ENCODE measurements at regions not wholly inside any gene's neighbourhood (a gene's known extent, or its start where the extent isn't known, plus 50 kb on each side); places are given as distances from the start of the nearest gene placed in this dataset.

GRCh38 chr12:13563743-13564125 is 367.2 kb downstream of the EMP1 start (continued):
- TF ChIP-seq ZBTB33 (IDR thresholded peaks at IDR 0.05; ENCODE audit: borderline replicate concordance, low read depth) (no peak), FOSL2 (IDR thresholded peaks at IDR 0.05; ENCODE audit: borderline replicate concordance, low read depth) (no peak), MEF2A (IDR thresholded peaks at IDR 0.05; ENCODE audit: borderline replicate concordance, low read depth) (no peak), EZH2phosphoT487 (IDR thresholded peaks at IDR 0.05; ENCODE audit: borderline replicate concordance, low read depth) (no peak), TCF12 (IDR thresholded peaks at IDR 0.05) (no peak), POLR2AphosphoS5 (IDR thresholded peaks at IDR 0.05; ENCODE audit: low read depth, low read length) (no peak), SIN3A (IDR thresholded peaks at IDR 0.05; ENCODE audit: borderline replicate concordance, low read depth, low read length) (no peak)

DNA sequence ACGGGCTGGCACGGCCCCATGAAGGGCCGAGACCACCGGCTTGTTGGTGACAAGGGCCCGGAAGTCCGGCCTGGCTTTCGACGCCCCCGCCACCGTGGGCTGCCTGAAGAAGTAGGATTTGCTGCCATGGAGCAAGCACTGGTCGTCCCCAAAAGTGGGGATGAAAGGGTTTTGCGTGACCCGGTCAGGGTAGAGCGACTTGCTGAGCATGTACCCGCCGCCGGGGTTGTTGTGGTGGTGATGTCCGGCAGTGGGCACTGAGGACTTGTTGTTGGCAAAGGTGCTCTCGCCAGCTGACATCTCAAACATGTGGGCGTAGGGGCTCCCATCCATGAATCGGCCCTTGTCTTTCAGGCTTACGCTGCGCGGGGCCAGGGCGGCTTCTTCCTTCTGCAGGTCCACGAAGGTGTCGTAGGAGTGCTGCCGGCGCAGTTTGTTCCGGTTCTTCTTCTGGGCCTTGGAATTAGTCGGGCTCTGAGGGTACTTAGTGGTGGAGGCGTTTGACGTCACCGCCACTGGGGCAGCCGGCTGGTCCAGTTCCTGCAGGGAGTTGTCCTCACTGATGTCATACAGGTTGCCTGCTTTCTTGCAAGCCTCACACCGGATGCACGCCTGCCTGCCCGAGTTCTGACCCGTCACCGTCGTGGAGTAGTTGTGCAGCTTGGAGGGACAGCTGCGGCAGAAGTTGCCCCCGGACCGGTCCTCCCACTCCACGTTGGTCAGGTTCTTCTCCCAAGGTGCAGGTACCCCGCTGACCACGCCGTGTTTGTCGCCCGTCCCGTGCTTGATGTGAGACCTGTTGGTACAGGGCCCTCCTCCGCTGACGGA is 366.6 kb downstream of the EMP1 start:
- WGBS (ENCODE audit: low lambda C conversion rate) = 83% methylated on average over 33 of the region's 53 CpGs
- Histone ChIP-seq H3K9me3 (no peaks in the 10 kb centered on the region), H3K9me2 (no peaks in the 10 kb centered on the region), H3K4me1 (ENCODE audit: control insufficient read depth in 1 of 2, insufficient read depth in 2 of 2, low read depth in 1 of 2, low read length in 1 of 2) (no peaks in the 10 kb centered on the region), H3K36me3 (replicated peaks in 1 of 2; ENCODE audit: control insufficient read depth in 1 of 2, insufficient read depth in 2 of 2, low read length in 1 of 2) (no peaks in the 10 kb centered on the region), H3F3A (replicated peaks; ENCODE audit: insufficient read depth) (no peaks in the 10 kb centered on the region), H3K9ac (no peak overlapping the region), H3K4me3 (ENCODE audit: low read depth in 2 of 2, low read length in 1 of 2) (no peak overlapping the region), H3K79me2 (ENCODE audit: insufficient read depth) (no peaks in the 10 kb centered on the region), H4K20me1 (ENCODE audit: insufficient read depth) (no peaks in the 10 kb centered on the region), H3K4me2 (no peak overlapping the region), H3K27me3 (ENCODE audit: insufficient read depth) (no peaks in the 10 kb centered on the region), H2AFZ (ENCODE audit: low read depth) (no peak overlapping the region), H3K27ac (ENCODE audit: low read depth in 2 of 2, low read length in 1 of 2) (no peak overlapping the region)
- no peak for DNase-seq
- POLR2A ChIA-PET = no interaction called here
- TF ChIP-seq FOXM1 (IDR thresholded peaks at IDR 0.05; ENCODE audit: low read depth) = no peak
- CTCF ChIA-PET = no interaction called here

DNA sequence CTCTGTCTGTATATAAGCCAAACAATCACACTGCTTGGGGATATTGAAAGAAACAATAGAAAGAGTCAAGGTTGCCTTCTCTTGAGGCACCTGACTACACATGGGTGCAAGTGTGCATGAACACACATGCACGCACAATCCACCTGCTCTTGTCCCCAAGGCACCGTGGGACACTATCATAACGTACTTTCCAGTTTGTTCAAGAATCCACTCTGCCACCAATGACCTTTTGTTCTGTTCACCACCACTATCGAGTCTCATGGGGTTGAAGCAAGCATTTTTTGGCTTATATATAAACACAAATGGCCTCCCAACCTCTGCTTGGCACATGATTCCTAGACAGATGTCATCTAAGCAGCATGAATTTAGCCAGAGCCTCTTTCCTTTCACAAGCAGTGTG is 365.4 kb downstream of the EMP1 start:
- no peaks in the 10 kb centered on the region for H3K9me3 ChIP-seq
- H3K27me3 ChIP-seq (ENCODE audit: insufficient read depth) = no peaks in the 10 kb centered on the region
- no peaks in the 10 kb centered on the region for H3F3A ChIP-seq (replicated peaks; ENCODE audit: insufficient read depth)
- no peaks in the 10 kb centered on the region for H3K36me3 ChIP-seq (replicated peaks in 1 of 2; ENCODE audit: control insufficient read depth in 1 of 2, insufficient read depth in 2 of 2, low read length in 1 of 2)
- no peak overlapping the region for H3K4me2 ChIP-seq
- ChIA-PET CTCF (no interaction called here), POLR2A (no interaction called here)
- no peaks in the 10 kb centered on the region for H3K9me2 ChIP-seq
- no peak overlapping the region for H2AFZ ChIP-seq (ENCODE audit: low read depth)
- H4K20me1 ChIP-seq (ENCODE audit: insufficient read depth) = no peaks in the 10 kb centered on the region
- no peak overlapping the region for H3K4me3 ChIP-seq (ENCODE audit: low read depth in 2 of 2, low read length in 1 of 2)
- 7% methylated on average over 4 of the region's 4 CpGs for WGBS (ENCODE audit: low lambda C conversion rate)
- no peaks in the 10 kb centered on the region for H3K79me2 ChIP-seq (ENCODE audit: insufficient read depth)
- no peak for TF ChIP-seq TCF12 (IDR thresholded peaks at IDR 0.05)
- TF ChIP-seq POLR2AphosphoS5 (IDR thresholded peaks at IDR 0.05; ENCODE audit: low read depth, low read length) = no peak
- TF ChIP-seq, protein P1, sequence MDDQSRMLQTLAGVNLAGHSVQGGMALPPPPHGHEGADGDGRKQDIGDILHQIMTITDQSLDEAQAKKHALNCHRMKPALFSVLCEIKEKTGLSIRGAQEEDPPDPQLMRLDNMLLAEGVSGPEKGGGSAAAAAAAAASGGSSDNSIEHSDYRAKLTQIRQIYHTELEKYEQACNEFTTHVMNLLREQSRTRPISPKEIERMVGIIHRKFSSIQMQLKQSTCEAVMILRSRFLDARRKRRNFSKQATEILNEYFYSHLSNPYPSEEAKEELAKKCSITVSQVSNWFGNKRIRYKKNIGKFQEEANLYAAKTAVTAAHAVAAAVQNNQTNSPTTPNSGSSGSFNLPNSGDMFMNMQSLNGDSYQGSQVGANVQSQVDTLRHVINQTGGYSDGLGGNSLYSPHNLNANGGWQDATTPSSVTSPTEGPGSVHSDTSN (IDR thresholded peaks at IDR 0.05) = no peak
- TF ChIP-seq, protein P2, sequence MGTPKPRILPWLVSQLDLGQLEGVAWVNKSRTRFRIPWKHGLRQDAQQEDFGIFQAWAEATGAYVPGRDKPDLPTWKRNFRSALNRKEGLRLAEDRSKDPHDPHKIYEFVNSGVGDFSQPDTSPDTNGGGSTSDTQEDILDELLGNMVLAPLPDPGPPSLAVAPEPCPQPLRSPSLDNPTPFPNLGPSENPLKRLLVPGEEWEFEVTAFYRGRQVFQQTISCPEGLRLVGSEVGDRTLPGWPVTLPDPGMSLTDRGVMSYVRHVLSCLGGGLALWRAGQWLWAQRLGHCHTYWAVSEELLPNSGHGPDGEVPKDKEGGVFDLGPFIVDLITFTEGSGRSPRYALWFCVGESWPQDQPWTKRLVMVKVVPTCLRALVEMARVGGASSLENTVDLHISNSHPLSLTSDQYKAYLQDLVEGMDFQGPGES (IDR thresholded peaks at IDR 0.05; ENCODE audit: low read depth, low read length) = no peak
- TF ChIP-seq ELF1 (IDR thresholded peaks at IDR 0.05) = no peak
- no peak for TF ChIP-seq NRF1 (IDR thresholded peaks at IDR 0.05; ENCODE audit: low read depth, low read length)
- TF ChIP-seq RFX5 (IDR thresholded peaks at IDR 0.05; ENCODE audit: low read length) = no peak
- H3K27ac ChIP-seq (ENCODE audit: low read depth in 2 of 2, low read length in 1 of 2) = no peak overlapping the region
- DNase-seq = no peak
- no peaks in the 10 kb centered on the region for H3K4me1 ChIP-seq (ENCODE audit: control insufficient read depth in 1 of 2, insufficient read depth in 2 of 2, low read depth in 1 of 2, low read length in 1 of 2)
- H3K9ac ChIP-seq = no peak overlapping the region

All from SK-N-SH (cell line).